Colonic mucosa (tissue), 4 donors: ENCODE measurements at regions not wholly inside any gene's neighbourhood (a gene's known extent, or its start where the extent isn't known, plus 50 kb on each side); places are given as distances from the start of the nearest gene placed in this dataset.

ENCODE experiments used
- DNase-seq: peaks from one replicate; pipeline ENCODE4 v3.0.0-alpha.2; 2020
- H3K27ac ChIP-seq: fragments of 200-600 bp; one replicate; pipeline ENCODE4 v1.8.0; 2021
- H3K27me3 ChIP-seq: fragments of 200-600 bp; one replicate; pipeline ENCODE4 v1.8.0; 2021
- H3K36me3 ChIP-seq: fragments of 200-600 bp; one replicate; pipeline ENCODE4 v1.8.0; 2021
- H3K4me1 ChIP-seq: fragments of 200-600 bp; one replicate; pipeline ENCODE4 v1.8.0; 2021; ENCODE audit warnings: mild to moderate bottlenecking
- H3K4me3 ChIP-seq: fragments of 200-600 bp; one replicate; pipeline ENCODE4 v1.8.0; 2021
- H3K9ac ChIP-seq, 2 donors: one replicate each; pipeline ENCODE4 v1.7.0; 2013; ENCODE audit warnings: control low read depth in 2 of 2, low read depth in 2 of 2, low read length in 2 of 2
- H3K9me3 ChIP-seq: fragments of 200-600 bp; one replicate; pipeline ENCODE4 v1.8.0; 2021
- CTCF ChIP-seq: fragments of 200-600 bp; IDR thresholded peaks from one replicate; pipeline ENCODE4 v1.8.0; 2022; ENCODE audit warnings: antibody characterized with exemption, mild to moderate bottlenecking
- intact Hi-C: fragments of 100-400 bp; cut with DNase I; formaldehyde crosslinking; loops from one replicate; pipeline ENCODE4 v1.14.1; 2022
- donor health status: healthy.
- donor health status: DM: no; HTN: no; CAD: no.
- donor health status: DM: no; HTN: no; CAD: no.

GRCh38 chr10:78396754-78397153, 363.1 kb downstream of the RPS24 start:
- intact Hi-C loops: no loop called here
- no peak overlapping the region for H3K9ac ChIP-seq
- no peaks in the 10 kb centered on the region for H3K27me3 ChIP-seq
- H3K36me3 ChIP-seq: no peaks in the 10 kb centered on the region
- H3K4me3 ChIP-seq: no peak overlapping the region
- H3K9me3 ChIP-seq: no peaks in the 10 kb centered on the region
- no peak for DNase-seq
- H3K27ac ChIP-seq: no peak overlapping the region
- no peaks in the 10 kb centered on the region for H3K4me1 ChIP-seq
- TF ChIP-seq CTCF: no peak

GRCh38 chr10:78397786-78398185, 364.1 kb downstream of the RPS24 start:
- Histone ChIP-seq H3K9ac (no peak overlapping the region), H3K4me1 (no peaks in the 10 kb centered on the region), H3K36me3 (no peaks in the 10 kb centered on the region), H3K4me3 (no peak overlapping the region), H3K27me3 (no peaks in the 10 kb centered on the region), H3K9me3 (no peaks in the 10 kb centered on the region), H3K27ac (no peak overlapping the region)
- no peak for DNase-seq
- TF ChIP-seq CTCF: no peak
- intact Hi-C loops: no loop called here

GRCh38 chr10:78398382-78398781, 364.7 kb downstream of the RPS24 start:
- no peaks in the 10 kb centered on the region for H3K36me3 ChIP-seq
- no peak for TF ChIP-seq CTCF
- intact Hi-C loops: no loop called here
- no peaks in the 10 kb centered on the region for H3K27me3 ChIP-seq
- no peak overlapping the region for H3K9ac ChIP-seq
- no peaks in the 10 kb centered on the region for H3K4me1 ChIP-seq
- no peaks in the 10 kb centered on the region for H3K9me3 ChIP-seq
- H3K27ac ChIP-seq: no peak overlapping the region
- DNase-seq: no peak
- H3K4me3 ChIP-seq: no peak overlapping the region

- no peak overlapping the region for H3K27ac ChIP-seq
- H3K4me3 ChIP-seq: no peak overlapping the region
- no peaks in the 10 kb centered on the region for H3K36me3 ChIP-seq
- no peak for TF ChIP-seq CTCF
- intact Hi-C loops: no loop called here
- H3K4me1 ChIP-seq: no peaks in the 10 kb centered on the region
- no peak overlapping the region for H3K9ac ChIP-seq
- no peaks in the 10 kb centered on the region for H3K9me3 ChIP-seq
- H3K27me3 ChIP-seq: no peaks in the 10 kb centered on the region
- DNase-seq: no peak
Observed at GRCh38 chr10:78401624-78402367, 368.1 kb downstream of the RPS24 start.

GRCh38 chr10:78402591-78402990, 368.9 kb downstream of the RPS24 start:
- no peak for TF ChIP-seq CTCF
- DNase-seq: no peak
- Histone ChIP-seq H3K4me1 (no peaks in the 10 kb centered on the region), H3K36me3 (no peaks in the 10 kb centered on the region), H3K9me3 (no peaks in the 10 kb centered on the region), H3K9ac (no peak overlapping the region), H3K27ac (no peak overlapping the region), H3K27me3 (no peaks in the 10 kb centered on the region), H3K4me3 (no peak overlapping the region)
- intact Hi-C loops: no loop called here
